ENCODE measurements at regions not wholly inside any gene's neighbourhood (a gene's known extent, or its start where the extent isn't known, plus 50 kb on each side); places are given as distances from the start of the nearest gene placed in this dataset.

GRCh38 chr3:20905210-20905805 lies 719.3 kb upstream of the SGO1 start:
- no peak for TF ChIP-seq POLR2A (IDR thresholded peaks at IDR 0.05)
- TF ChIP-seq CTCF (IDR thresholded peaks at IDR 0.05) = no peak

Data from testis (tissue), 2 donors.